ENCODE measurements at regions not wholly inside any gene's neighbourhood (a gene's known extent, or its start where the extent isn't known, plus 50 kb on each side); places are given as distances from the start of the nearest gene placed in this dataset.

DNA sequence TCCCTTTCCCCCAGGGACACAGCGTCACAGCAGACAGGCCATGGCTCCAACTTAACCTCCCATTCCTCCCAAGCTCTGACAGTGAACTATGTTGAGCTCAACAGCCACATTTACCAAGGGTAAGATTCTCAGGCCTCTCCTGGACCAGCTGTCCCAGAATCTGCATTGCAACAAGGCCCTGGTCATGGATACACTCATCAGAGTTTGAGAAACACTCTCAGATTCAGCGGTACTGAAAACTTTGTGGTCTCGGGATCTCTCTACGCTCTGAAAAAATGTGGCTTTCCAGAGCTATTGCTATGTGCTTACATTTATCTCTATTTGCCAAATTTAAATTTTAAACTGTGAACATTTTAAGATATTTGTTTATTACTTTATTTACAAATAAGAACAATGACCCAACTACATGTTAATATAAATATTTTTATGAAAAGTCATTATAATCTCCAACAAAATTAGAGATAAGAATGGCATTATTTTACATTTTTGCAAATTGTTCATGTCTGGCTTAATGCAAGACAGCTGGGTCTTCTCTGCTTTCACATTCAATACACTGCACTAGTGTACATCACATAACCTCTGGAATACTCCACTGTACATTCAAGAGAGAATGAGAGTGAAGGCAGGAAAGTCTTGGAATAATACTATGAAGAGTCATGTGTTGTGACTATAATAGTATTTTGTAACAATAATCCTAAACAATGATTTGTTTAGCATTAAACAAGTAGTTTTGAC, 190.9 kb upstream of the PITRM1 start:
- intact Hi-C loops (cut with micrococcal nuclease) = no loop called here
- H3K79me2 ChIP-seq (ENCODE audit: control insufficient read depth, insufficient read depth, low read length) = no peaks in the 10 kb centered on the region
- no peak overlapping the region for H3K4me3 Mint-ChIP-seq
- no peak overlapping the region for H3K27ac Mint-ChIP-seq
- H3K9me3 ChIP-seq (ENCODE audit: control extremely low read depth in 1 of 3, control insufficient read depth in 2 of 3, insufficient read depth in 1 of 3, low read length in 2 of 3) = peaks cover 1 to 14% (median 9%) of the 10 kb centered on the region in 3 donors
- ChIA-PET POLR2A (no interaction called here), CTCF (no interaction called here)
- no peaks in the 10 kb centered on the region for H3K4me1 ChIP-seq (ENCODE audit: control insufficient read depth in 2 of 2, insufficient read depth in 2 of 2, low read length in 2 of 2)
- no peak overlapping the region for H3K27ac ChIP-seq (ENCODE audit: low read length in 2 of 2)
- no peaks in the 10 kb centered on the region for H3K36me3 ChIP-seq (replicated peaks in 1 of 2; ENCODE audit: control extremely low read depth in 1 of 2, control insufficient read depth in 1 of 2, extremely low read depth in 1 of 2, insufficient read depth in 2 of 2, low read length in 1 of 2)
- H2AFZ ChIP-seq (ENCODE audit: insufficient read depth, low read depth, low read length, poor library complexity, severe bottlenecking) = no peak overlapping the region
- no peak overlapping the region for H3K4me2 ChIP-seq (replicated peaks; ENCODE audit: low read depth, low read length, poor library complexity, severe bottlenecking)
- TF ChIP-seq, protein P1, sequence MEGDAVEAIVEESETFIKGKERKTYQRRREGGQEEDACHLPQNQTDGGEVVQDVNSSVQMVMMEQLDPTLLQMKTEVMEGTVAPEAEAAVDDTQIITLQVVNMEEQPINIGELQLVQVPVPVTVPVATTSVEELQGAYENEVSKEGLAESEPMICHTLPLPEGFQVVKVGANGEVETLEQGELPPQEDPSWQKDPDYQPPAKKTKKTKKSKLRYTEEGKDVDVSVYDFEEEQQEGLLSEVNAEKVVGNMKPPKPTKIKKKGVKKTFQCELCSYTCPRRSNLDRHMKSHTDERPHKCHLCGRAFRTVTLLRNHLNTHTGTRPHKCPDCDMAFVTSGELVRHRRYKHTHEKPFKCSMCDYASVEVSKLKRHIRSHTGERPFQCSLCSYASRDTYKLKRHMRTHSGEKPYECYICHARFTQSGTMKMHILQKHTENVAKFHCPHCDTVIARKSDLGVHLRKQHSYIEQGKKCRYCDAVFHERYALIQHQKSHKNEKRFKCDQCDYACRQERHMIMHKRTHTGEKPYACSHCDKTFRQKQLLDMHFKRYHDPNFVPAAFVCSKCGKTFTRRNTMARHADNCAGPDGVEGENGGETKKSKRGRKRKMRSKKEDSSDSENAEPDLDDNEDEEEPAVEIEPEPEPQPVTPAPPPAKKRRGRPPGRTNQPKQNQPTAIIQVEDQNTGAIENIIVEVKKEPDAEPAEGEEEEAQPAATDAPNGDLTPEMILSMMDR (IDR thresholded peaks at IDR 0.05) = no peak
- no peak for TF ChIP-seq EZH2 (IDR thresholded peaks at IDR 0.05; ENCODE audit: borderline replicate concordance, insufficient read depth, low read depth, low read length, poor library complexity, severe bottlenecking)
- WGBS (ENCODE audit: insufficient coverage) = 100% methylated on average over 2 of the region's 4 CpGs
- no peaks in the 10 kb centered on the region for H3K4me1 Mint-ChIP-seq
- peaks cover 9% of the 10 kb centered on the region for H3K27me3 Mint-ChIP-seq
- H3K4me3 ChIP-seq (ENCODE audit: control extremely low read depth in 1 of 5, extremely low read depth in 1 of 5, insufficient read depth in 1 of 5, low read depth in 2 of 5, low read length in 4 of 5) = no peak overlapping the region
- peaks cover 16% of the 10 kb centered on the region for H3K9me3 Mint-ChIP-seq (ENCODE audit: insufficient read depth)
- peaks cover 0 to 2% (median 0%) of the 10 kb centered on the region in 4 experiments for H3K27me3 ChIP-seq (replicated peaks in 1 of 4; ENCODE audit: control extremely low read depth in 1 of 4, control insufficient read depth in 3 of 4, insufficient read depth in 4 of 4, low read length in 3 of 4)
- no peak overlapping the region for H3K9ac ChIP-seq (ENCODE audit: low read length)
- no peaks in the 10 kb centered on the region for H4K20me1 ChIP-seq (ENCODE audit: control insufficient read depth, insufficient read depth, low read length, poor library complexity, severe bottlenecking)
- ATAC-seq (ENCODE audit: low read depth) (no peak), DNase-seq (no peak)

DNA sequence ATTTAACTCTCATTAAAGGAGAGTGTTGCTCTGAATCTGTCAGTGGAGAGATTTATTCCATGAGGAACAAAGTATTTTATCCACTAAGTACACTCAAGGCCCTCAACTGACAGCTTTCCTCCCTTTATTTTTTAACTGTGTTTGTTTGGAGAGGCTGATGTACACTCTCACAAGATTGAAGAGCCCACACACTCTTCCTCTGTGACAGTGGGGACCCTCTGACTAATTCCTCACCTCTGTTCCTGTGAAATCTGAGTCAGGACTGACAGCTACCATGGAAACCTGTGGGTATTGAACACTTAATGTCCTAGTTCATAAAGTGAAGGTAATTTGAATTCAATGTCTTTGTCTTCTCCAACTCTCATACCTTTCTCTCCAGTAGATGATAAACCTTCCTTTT, 189.8 kb upstream of the PITRM1 start:
- Histone ChIP-seq H3K27ac (ENCODE audit: low read length in 2 of 2) (no peak overlapping the region), H3K4me1 (ENCODE audit: control insufficient read depth in 2 of 2, insufficient read depth in 2 of 2, low read length in 2 of 2) (no peaks in the 10 kb centered on the region), H2AFZ (ENCODE audit: insufficient read depth, low read depth, low read length, poor library complexity, severe bottlenecking) (no peak overlapping the region), H3K36me3 (replicated peaks in 1 of 2; ENCODE audit: control extremely low read depth in 1 of 2, control insufficient read depth in 1 of 2, extremely low read depth in 1 of 2, insufficient read depth in 2 of 2, low read length in 1 of 2) (no peaks in the 10 kb centered on the region), H3K27me3 (replicated peaks in 1 of 4; ENCODE audit: control extremely low read depth in 1 of 4, control insufficient read depth in 3 of 4, insufficient read depth in 4 of 4, low read length in 3 of 4) (peaks cover 0 to 2% (median 0%) of the 10 kb centered on the region in 4 experiments), H3K9me3 (ENCODE audit: control extremely low read depth in 1 of 3, control insufficient read depth in 2 of 3, insufficient read depth in 1 of 3, low read length in 2 of 3) (peaks cover 1 to 22% (median 11%) of the 10 kb centered on the region in 3 donors), H4K20me1 (ENCODE audit: control insufficient read depth, insufficient read depth, low read length, poor library complexity, severe bottlenecking) (no peaks in the 10 kb centered on the region), H3K9ac (ENCODE audit: low read length) (no peak overlapping the region), H3K4me2 (replicated peaks; ENCODE audit: low read depth, low read length, poor library complexity, severe bottlenecking) (no peak overlapping the region), H3K79me2 (ENCODE audit: control insufficient read depth, insufficient read depth, low read length) (no peaks in the 10 kb centered on the region), H3K4me3 (ENCODE audit: control extremely low read depth in 1 of 5, extremely low read depth in 1 of 5, insufficient read depth in 1 of 5, low read depth in 2 of 5, low read length in 4 of 5) (no peak overlapping the region)
- H3K9me3 Mint-ChIP-seq (ENCODE audit: insufficient read depth) = peaks cover 19% of the 10 kb centered on the region
- TF ChIP-seq, protein P1 (IDR thresholded peaks at IDR 0.05) = no peak
- TF ChIP-seq EZH2 (IDR thresholded peaks at IDR 0.05; ENCODE audit: borderline replicate concordance, insufficient read depth, low read depth, low read length, poor library complexity, severe bottlenecking) = no peak
- H3K4me1 Mint-ChIP-seq = peaks cover 8% of the 10 kb centered on the region
- ChIA-PET CTCF (no interaction called here), POLR2A (no interaction called here)
- no peak overlapping the region for H3K27ac Mint-ChIP-seq
- H3K4me3 Mint-ChIP-seq = no peak overlapping the region
- peaks cover 9% of the 10 kb centered on the region for H3K27me3 Mint-ChIP-seq
- intact Hi-C loops (cut with micrococcal nuclease) = no loop called here
- ATAC-seq (ENCODE audit: low read depth) = no peak
- no peak for DNase-seq

Measured in B cell (primary cell).